Loucy (cell line): ENCODE measurements at regions not wholly inside any gene's neighbourhood (a gene's known extent, or its start where the extent isn't known, plus 50 kb on each side); places are given as distances from the start of the nearest gene placed in this dataset.

ENCODE experiments used
- H2AFZ ChIP-seq: fragments of 200-600 bp; sonication (generic); 2 replicates; pipeline ENCODE4 v1.6.0; 2016; ENCODE audit warnings: antibody characterized with exemption, mild to moderate bottlenecking, low read length, moderate library complexity
- H3F3A ChIP-seq: fragments of 200-600 bp; 2 replicates; pipeline ENCODE4 v1.6.0; 2016; ENCODE audit warnings: antibody characterized with exemption, low read depth, mild to moderate bottlenecking
- H3K27me3 ChIP-seq: fragments of 200-600 bp; sonication (generic); 2 replicates; pipeline ENCODE4 v1.6.1; 2014; ENCODE audit warnings: low read length, mild to moderate bottlenecking; ENCODE audit not compliant: insufficient read depth, poor library complexity, severe bottlenecking
- H3K36me3 ChIP-seq: fragments of 200-600 bp; sonication (generic); 2 replicates; pipeline ENCODE4 v1.6.1; 2016; ENCODE audit warnings: low read length; ENCODE audit not compliant: insufficient read depth
- H3K4me1 ChIP-seq: fragments of 200-600 bp; sonication (generic); 2 replicates; pipeline ENCODE4 v1.5.1; 2014; ENCODE audit warnings: low read length, mild to moderate bottlenecking; ENCODE audit not compliant: insufficient read depth, poor library complexity, severe bottlenecking
- H3K4me2 ChIP-seq: fragments of 200-600 bp; sonication (generic); 2 replicates; pipeline ENCODE4 v1.6.0; 2014; ENCODE audit warnings: antibody characterized with exemption, low read length, low read depth, mild to moderate bottlenecking; ENCODE audit not compliant: poor library complexity, severe bottlenecking
- H3K4me3 ChIP-seq: fragments of 200-600 bp; sonication (generic); 2 replicates; pipeline ENCODE4 v1.5.1; 2014; ENCODE audit warnings: low read length, mild to moderate bottlenecking, mixed read lengths; ENCODE audit not compliant: poor library complexity, severe bottlenecking
- H3K79me2 ChIP-seq: fragments of 200-600 bp; sonication (generic); 2 replicates; pipeline ENCODE4 v1.6.1; 2014; ENCODE audit warnings: low read length; ENCODE audit not compliant: insufficient read depth
- H3K9ac ChIP-seq: fragments of 200-600 bp; sonication (generic); 2 replicates; pipeline ENCODE4 v1.6.0; 2014; ENCODE audit warnings: mild to moderate bottlenecking, low read depth, low read length, moderate library complexity; ENCODE audit not compliant: poor library complexity, severe bottlenecking
- H3K9me2 ChIP-seq: fragments of 200-600 bp; sonication (generic); replicated peaks from 2 replicates; pipeline ENCODE4 v1.6.1; 2016; ENCODE audit warnings: low read depth, low read length, mixed read lengths
- H3K9me3 ChIP-seq: fragments of 200-600 bp; sonication (generic); 2 replicates; pipeline ENCODE4 v1.6.1; 2014; ENCODE audit warnings: mild to moderate bottlenecking, antibody characterized with exemption, low read length, low read depth; ENCODE audit not compliant: insufficient read depth
- H4K20me1 ChIP-seq: fragments of 200-600 bp; sonication (generic); 2 replicates; pipeline ENCODE4 v1.6.0; 2014; ENCODE audit warnings: antibody characterized with exemption, low read length, mild to moderate bottlenecking; ENCODE audit not compliant: insufficient read depth, poor library complexity, severe bottlenecking
- EZH2phosphoT487 ChIP-seq: fragments of 200-600 bp; IDR thresholded peaks from 2 replicates; pipeline ENCODE4 v1.6.1; 2018; ENCODE audit warnings: antibody characterized with exemption, mild to moderate bottlenecking, moderate library complexity, borderline replicate concordance
- TF ChIP-seq, protein P1 (sequence below): fragments of 200-600 bp; sonication (generic); conservative IDR thresholded peaks from 2 replicates; pipeline ENCODE4 v1.5.1; 2014; ENCODE audit warnings: mild to moderate bottlenecking, antibody characterized with exemption, low read length

DNA sequence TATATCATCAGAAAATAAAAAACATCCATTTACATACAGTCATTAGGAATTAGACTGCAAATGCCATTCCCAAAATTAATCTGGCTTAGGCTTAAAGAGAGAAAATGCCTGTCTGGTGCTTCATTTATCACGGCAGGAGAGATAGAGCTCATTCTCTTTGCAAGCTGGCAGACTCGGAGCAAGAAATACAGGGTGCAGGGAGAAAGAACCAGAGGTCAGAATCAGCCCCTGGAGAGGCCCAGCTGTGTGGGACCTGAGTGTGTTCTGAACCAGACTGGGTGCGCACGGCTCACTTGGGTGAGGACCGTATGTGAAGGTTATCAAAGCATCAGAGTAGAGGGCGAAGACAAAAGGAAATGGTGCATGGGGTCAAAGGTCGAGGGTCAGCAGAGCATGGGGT is 227.8 kb downstream of the ACKR3 start:
- Histone ChIP-seq H3K9ac (no peak overlapping the region), H3K4me1 (no peaks in the 10 kb centered on the region), H2AFZ (no peak overlapping the region), H3K79me2 (no peaks in the 10 kb centered on the region), H3K36me3 (no peaks in the 10 kb centered on the region), H4K20me1 (no peaks in the 10 kb centered on the region), H3K4me3 (no peak overlapping the region), H3K9me3 (no peaks in the 10 kb centered on the region), H3K4me2 (no peak overlapping the region), H3F3A (no peaks in the 10 kb centered on the region), H3K27me3 (no peaks in the 10 kb centered on the region), H3K9me2 (no peaks in the 10 kb centered on the region)
- TF ChIP-seq EZH2phosphoT487, result no peak
- TF ChIP-seq, protein P1, sequence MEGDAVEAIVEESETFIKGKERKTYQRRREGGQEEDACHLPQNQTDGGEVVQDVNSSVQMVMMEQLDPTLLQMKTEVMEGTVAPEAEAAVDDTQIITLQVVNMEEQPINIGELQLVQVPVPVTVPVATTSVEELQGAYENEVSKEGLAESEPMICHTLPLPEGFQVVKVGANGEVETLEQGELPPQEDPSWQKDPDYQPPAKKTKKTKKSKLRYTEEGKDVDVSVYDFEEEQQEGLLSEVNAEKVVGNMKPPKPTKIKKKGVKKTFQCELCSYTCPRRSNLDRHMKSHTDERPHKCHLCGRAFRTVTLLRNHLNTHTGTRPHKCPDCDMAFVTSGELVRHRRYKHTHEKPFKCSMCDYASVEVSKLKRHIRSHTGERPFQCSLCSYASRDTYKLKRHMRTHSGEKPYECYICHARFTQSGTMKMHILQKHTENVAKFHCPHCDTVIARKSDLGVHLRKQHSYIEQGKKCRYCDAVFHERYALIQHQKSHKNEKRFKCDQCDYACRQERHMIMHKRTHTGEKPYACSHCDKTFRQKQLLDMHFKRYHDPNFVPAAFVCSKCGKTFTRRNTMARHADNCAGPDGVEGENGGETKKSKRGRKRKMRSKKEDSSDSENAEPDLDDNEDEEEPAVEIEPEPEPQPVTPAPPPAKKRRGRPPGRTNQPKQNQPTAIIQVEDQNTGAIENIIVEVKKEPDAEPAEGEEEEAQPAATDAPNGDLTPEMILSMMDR, result no peak

DNA sequence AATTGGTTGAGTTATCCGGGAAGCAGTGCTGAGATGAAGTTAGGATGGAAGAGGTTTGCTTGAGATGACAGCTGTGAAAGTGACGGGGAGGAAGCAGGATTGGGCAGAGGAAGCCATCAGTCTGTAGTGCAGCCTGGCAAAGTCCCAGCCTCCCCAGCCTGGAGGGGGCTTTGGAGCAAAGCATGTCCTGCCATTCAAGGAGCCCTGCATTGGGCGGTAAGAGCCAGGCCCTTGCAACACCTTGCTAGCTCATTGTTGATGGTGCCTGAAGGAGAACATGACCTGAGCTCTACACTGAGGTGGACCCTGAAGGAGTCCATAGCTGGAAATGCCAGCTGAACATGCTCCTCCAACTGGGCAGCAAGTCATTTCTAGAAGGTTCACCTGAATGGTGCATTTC is 228.9 kb downstream of the ACKR3 start:
- Histone ChIP-seq H3K4me2 (no peak overlapping the region), H3K9me2 (no peaks in the 10 kb centered on the region), H2AFZ (no peak overlapping the region), H3K9ac (no peak overlapping the region), H4K20me1 (no peaks in the 10 kb centered on the region), H3K79me2 (no peaks in the 10 kb centered on the region), H3K4me1 (no peaks in the 10 kb centered on the region), H3K4me3 (no peak overlapping the region), H3K27me3 (no peaks in the 10 kb centered on the region), H3F3A (no peaks in the 10 kb centered on the region), H3K9me3 (no peaks in the 10 kb centered on the region), H3K36me3 (no peaks in the 10 kb centered on the region)
- TF ChIP-seq, protein P1, result no peak

DNA sequence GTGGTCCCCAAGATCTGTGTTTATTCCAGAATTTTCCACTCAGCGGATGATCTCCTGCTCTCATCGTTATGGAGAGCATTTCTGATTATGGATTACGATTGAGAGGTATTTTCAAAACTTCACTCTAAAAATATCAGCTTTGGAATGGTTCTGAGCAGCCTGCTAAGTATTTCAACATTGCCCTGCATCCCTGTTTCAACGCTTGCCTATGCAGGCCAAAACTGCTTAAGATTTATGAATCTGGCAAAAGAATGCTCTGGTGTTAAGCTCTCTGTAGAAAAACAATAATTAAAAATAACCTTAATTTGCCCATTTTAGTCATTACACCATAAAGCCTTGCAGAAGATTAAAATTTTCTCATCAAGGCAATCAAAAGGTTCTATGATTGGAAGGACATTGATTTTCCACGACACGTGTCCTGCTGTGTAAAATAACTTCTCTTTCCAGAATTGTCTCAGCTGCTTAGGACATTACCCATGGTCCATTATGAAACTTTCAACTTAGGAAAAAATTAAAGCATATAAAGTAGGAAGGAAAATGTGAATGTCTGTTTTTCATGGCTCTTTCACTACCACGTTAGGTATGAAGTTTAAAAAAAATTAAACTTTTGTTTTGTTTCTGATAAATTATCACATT is 229.9 kb downstream of the ACKR3 start:
- Histone ChIP-seq H3K4me3 (no peak overlapping the region), H3K9ac (no peak overlapping the region), H3F3A (no peaks in the 10 kb centered on the region), H3K79me2 (no peaks in the 10 kb centered on the region), H3K27me3 (no peaks in the 10 kb centered on the region), H3K4me1 (no peaks in the 10 kb centered on the region), H3K4me2 (no peak overlapping the region), H3K9me3 (no peaks in the 10 kb centered on the region), H3K9me2 (no peaks in the 10 kb centered on the region), H4K20me1 (no peaks in the 10 kb centered on the region), H3K36me3 (no peaks in the 10 kb centered on the region), H2AFZ (no peak overlapping the region)
- no peak for TF ChIP-seq EZH2phosphoT487
- TF ChIP-seq, protein P1, result no peak
